Peyer's patch (tissue), 4 donors: ENCODE measurements at regions not wholly inside any gene's neighbourhood (a gene's known extent, or its start where the extent isn't known, plus 50 kb on each side); places are given as distances from the start of the nearest gene placed in this dataset.

Experiments used
- DNase-seq, 3 donors: peaks; one replicate each; pipeline ENCODE4 v3.0.0-alpha.2; 2017 to 2019
- H3K27ac ChIP-seq, 4 donors: fragments of 200-600 bp; sonication (generic); one replicate each; pipeline ENCODE4 v1.5.1; 2016 to 2019
- H3K27me3 ChIP-seq, 2 donors: fragments of 200-600 bp; sonication (generic); one replicate each; pipeline ENCODE4 v1.5.1; 2019
- H3K36me3 ChIP-seq, 3 donors: fragments of 200-600 bp; sonication (generic); one replicate each; pipeline ENCODE4 v1.5.1; 2016 to 2019
- H3K4me1 ChIP-seq, 4 donors: fragments of 200-600 bp; sonication (generic); one replicate each; pipeline ENCODE4 v1.5.1; 2016 to 2019
- H3K4me3 ChIP-seq, 4 donors: fragments of 200-600 bp; sonication (generic); 1 replicate in 3 of 4; 2 replicates in 1 of 4; pipeline ENCODE4 v1.5.1; 2016 to 2019; ENCODE audit warnings: mild to moderate bottlenecking in 1 of 4
- H3K9me3 ChIP-seq, 4 donors: fragments of 200-600 bp; sonication (generic); one replicate each; pipeline ENCODE4 v1.5.1; 2016 to 2019; ENCODE audit warnings: mild to moderate bottlenecking in 1 of 4
- CTCF ChIP-seq, 6 experiments: fragments of 450-650 bp in 4 of 6; fragments of 200-600 bp in 2 of 6; sonication (generic) in 1 of 6; IDR thresholded peaks; one replicate each; pipeline ENCODE4 v1.5.1; 2017 to 2019; ENCODE audit warnings: antibody characterized with exemption in 6 of 6, mild to moderate bottlenecking in 3 of 6, moderate library complexity in 1 of 6
- POLR2A ChIP-seq, 2 donors: fragments of 450-650 bp; IDR thresholded peaks; one replicate each; pipeline ENCODE4 v1.5.1; 2017; ENCODE audit warnings: antibody characterized with exemption in 2 of 2, mild to moderate bottlenecking in 2 of 2, moderate library complexity in 2 of 2

- no peak overlapping the region for H3K27ac ChIP-seq
- no peak for TF ChIP-seq CTCF (IDR thresholded peaks at IDR 0.05)
- TF ChIP-seq POLR2A (IDR thresholded peaks at IDR 0.05), result no peak
- H3K4me3 ChIP-seq, result no peak overlapping the region
- H3K27me3 ChIP-seq, result no peaks in the 10 kb centered on the region
- H3K9me3 ChIP-seq, result no peaks in the 10 kb centered on the region
- H3K4me1 ChIP-seq, result no peaks in the 10 kb centered on the region
- DNase-seq, result no peak
- H3K36me3 ChIP-seq, result no peaks in the 10 kb centered on the region
These were observed 165.9 kb downstream of the BUB3 start for GRCh38 chr10:123320091-123320490.

- Histone ChIP-seq H3K27me3 (no peaks in the 10 kb centered on the region), H3K36me3 (no peaks in the 10 kb centered on the region), H3K9me3 (no peaks in the 10 kb centered on the region), H3K4me1 (no peaks in the 10 kb centered on the region), H3K27ac (no peak overlapping the region), H3K4me3 (no peak overlapping the region)
- TF ChIP-seq CTCF (IDR thresholded peaks at IDR 0.05) (no peak), POLR2A (IDR thresholded peaks at IDR 0.05) (no peak)
- no peak for DNase-seq
These were observed 169.7 kb downstream of the BUB3 start for GRCh38 chr10:123323884-123324283.

GRCh38 chr10:123325663-123326190, 171.5 kb downstream of the BUB3 start:
- no peak for DNase-seq
- H3K4me1 ChIP-seq, result no peaks in the 10 kb centered on the region
- TF ChIP-seq CTCF (IDR thresholded peaks at IDR 0.05), result no peak
- no peak for TF ChIP-seq POLR2A (IDR thresholded peaks at IDR 0.05)
- H3K4me3 ChIP-seq, result no peak overlapping the region
- H3K27ac ChIP-seq, result no peak overlapping the region
- H3K9me3 ChIP-seq, result no peaks in the 10 kb centered on the region
- H3K36me3 ChIP-seq, result no peaks in the 10 kb centered on the region
- H3K27me3 ChIP-seq, result no peaks in the 10 kb centered on the region

GRCh38 chr10:123326674-123327073, 172.5 kb downstream of the BUB3 start:
- H3K9me3 ChIP-seq, result no peaks in the 10 kb centered on the region
- TF ChIP-seq POLR2A (IDR thresholded peaks at IDR 0.05), result no peak
- no peak for TF ChIP-seq CTCF (IDR thresholded peaks at IDR 0.05)

GRCh38 chr10:123327450-123327849, 173.2 kb downstream of the BUB3 start:
- DNase-seq, result no peak
- no peaks in the 10 kb centered on the region for H3K27me3 ChIP-seq
- H3K9me3 ChIP-seq, result no peaks in the 10 kb centered on the region
- no peak overlapping the region for H3K27ac ChIP-seq
- no peak overlapping the region for H3K4me3 ChIP-seq
- no peak for TF ChIP-seq CTCF (IDR thresholded peaks at IDR 0.05)
- no peak for TF ChIP-seq POLR2A (IDR thresholded peaks at IDR 0.05)
- no peaks in the 10 kb centered on the region for H3K4me1 ChIP-seq
- H3K36me3 ChIP-seq, result no peaks in the 10 kb centered on the region

More at GRCh38 chr10:123326674-123327073, 172.5 kb downstream of the BUB3 start:
- no peak overlapping the region for H3K4me3 ChIP-seq
- DNase-seq, result no peak
- H3K27me3 ChIP-seq, result no peaks in the 10 kb centered on the region
- no peak overlapping the region for H3K27ac ChIP-seq
- H3K4me1 ChIP-seq, result no peaks in the 10 kb centered on the region
- no peaks in the 10 kb centered on the region for H3K36me3 ChIP-seq

- no peaks in the 10 kb centered on the region for H3K36me3 ChIP-seq
- H3K9me3 ChIP-seq, result no peaks in the 10 kb centered on the region
- H3K4me1 ChIP-seq, result no peaks in the 10 kb centered on the region
- no peak overlapping the region for H3K27ac ChIP-seq
- TF ChIP-seq POLR2A (IDR thresholded peaks at IDR 0.05) (no peak), CTCF (IDR thresholded peaks at IDR 0.05) (no peak)
- H3K4me3 ChIP-seq, result no peak overlapping the region
- no peaks in the 10 kb centered on the region for H3K27me3 ChIP-seq
- no peak for DNase-seq
These were observed 173.7 kb downstream of the BUB3 start for GRCh38 chr10:123327896-123328295.
